EL (cell line): ENCODE measurements at regions not wholly inside any gene's neighbourhood (a gene's known extent, or its start where the extent isn't known, plus 50 kb on each side); places are given as distances from the start of the nearest gene placed in this dataset.
"Not testable (repeated sequence)": the region's sequence is repeated elsewhere in the genome, so short reads cannot be mapped to it uniquely, and the experiment has no call there.

Experiments
- DNase-seq: peaks from one replicate; pipeline ENCODE4 v3.0.0-alpha.2; 2016

GRCh38 chr9:94387338-94388010 is 59.0 kb upstream of the NUTM2F start:
- DNase-seq: not testable (repeated sequence)

- not testable (repeated sequence) for DNase-seq
Observed at GRCh38 chr9:94388011-94388406, 59.6 kb upstream of the NUTM2F start.

- not testable (repeated sequence) for DNase-seq
Observed at GRCh38 chr9:94390425-94391098, 62.1 kb upstream of the NUTM2F start.

GRCh38 chr9:94392971-94393624 is 64.7 kb upstream of the NUTM2F start:
- not testable (repeated sequence) for DNase-seq

GRCh38 chr9:94397766-94398379 is 69.4 kb upstream of the NUTM2F start:
- not testable (repeated sequence) for DNase-seq

GRCh38 chr9:94400461-94400860 is 72.0 kb upstream of the NUTM2F start:
- DNase-seq: not testable (repeated sequence)

- not testable (repeated sequence) for DNase-seq
Observed at GRCh38 chr9:94402795-94403194, 74.4 kb upstream of the NUTM2F start.

- DNase-seq: not testable (repeated sequence)
Observed at GRCh38 chr9:94403571-94403970, 75.1 kb upstream of the NUTM2F start.

- DNase-seq: not testable (repeated sequence)
Observed at GRCh38 chr9:94413665-94414064, 85.2 kb upstream of the NUTM2F start.

- DNase-seq: not testable (repeated sequence)
Observed at GRCh38 chr9:94415111-94415510, 86.7 kb upstream of the NUTM2F start.

- DNase-seq: not testable (repeated sequence)
Observed at GRCh38 chr9:94420098-94420497, 91.7 kb upstream of the NUTM2F start.

- not testable (repeated sequence) for DNase-seq
Observed at GRCh38 chr9:94421951-94422350, 93.5 kb upstream of the NUTM2F start.

GRCh38 chr9:94425312-94425711 is 96.9 kb upstream of the NUTM2F start:
- not testable (repeated sequence) for DNase-seq

GRCh38 chr9:94437128-94437527 is 108.7 kb upstream of the NUTM2F start:
- DNase-seq: not testable (repeated sequence)

GRCh38 chr9:94438336-94438735 is 109.9 kb upstream of the NUTM2F start:
- DNase-seq: not testable (repeated sequence)

- DNase-seq: not testable (repeated sequence)
Observed at GRCh38 chr9:94441146-94441545, 112.7 kb upstream of the NUTM2F start.

- DNase-seq: no peak
Observed at GRCh38 chr9:94441796-94442195, 113.1 kb upstream of the PCAT7 start.

GRCh38 chr9:94443032-94443722 is 111.7 kb upstream of the PCAT7 start:
- no peak for DNase-seq

GRCh38 chr9:94445863-94446262 is 109.0 kb upstream of the PCAT7 start:
- DNase-seq: no peak

GRCh38 chr9:94449486-94449885 is 105.4 kb upstream of the PCAT7 start:
- DNase-seq: no peak

GRCh38 chr9:94464790-94465189 is 90.1 kb upstream of the PCAT7 start:
- no peak for DNase-seq

GRCh38 chr9:94472063-94472462 is 82.8 kb upstream of the PCAT7 start:
- not testable (repeated sequence) for DNase-seq
